Loucy (cell line): ENCODE measurements at regions not wholly inside any gene's neighbourhood (a gene's known extent, or its start where the extent isn't known, plus 50 kb on each side); places are given as distances from the start of the nearest gene placed in this dataset.

Source experiments
- H2AFZ ChIP-seq: fragments of 200-600 bp; sonication (generic); 2 replicates; pipeline ENCODE4 v1.6.0; 2016; ENCODE audit warnings: antibody characterized with exemption, mild to moderate bottlenecking, low read length, moderate library complexity
- H3F3A ChIP-seq: fragments of 200-600 bp; 2 replicates; pipeline ENCODE4 v1.6.0; 2016; ENCODE audit warnings: antibody characterized with exemption, low read depth, mild to moderate bottlenecking
- H3K27me3 ChIP-seq: fragments of 200-600 bp; sonication (generic); 2 replicates; pipeline ENCODE4 v1.6.1; 2014; ENCODE audit warnings: low read length, mild to moderate bottlenecking; ENCODE audit not compliant: insufficient read depth, poor library complexity, severe bottlenecking
- H3K36me3 ChIP-seq: fragments of 200-600 bp; sonication (generic); 2 replicates; pipeline ENCODE4 v1.6.1; 2016; ENCODE audit warnings: low read length; ENCODE audit not compliant: insufficient read depth
- H3K4me1 ChIP-seq: fragments of 200-600 bp; sonication (generic); 2 replicates; pipeline ENCODE4 v1.5.1; 2014; ENCODE audit warnings: low read length, mild to moderate bottlenecking; ENCODE audit not compliant: insufficient read depth, poor library complexity, severe bottlenecking
- H3K4me2 ChIP-seq: fragments of 200-600 bp; sonication (generic); 2 replicates; pipeline ENCODE4 v1.6.0; 2014; ENCODE audit warnings: antibody characterized with exemption, low read length, low read depth, mild to moderate bottlenecking; ENCODE audit not compliant: poor library complexity, severe bottlenecking
- H3K4me3 ChIP-seq: fragments of 200-600 bp; sonication (generic); 2 replicates; pipeline ENCODE4 v1.5.1; 2014; ENCODE audit warnings: low read length, mild to moderate bottlenecking, mixed read lengths; ENCODE audit not compliant: poor library complexity, severe bottlenecking
- H3K79me2 ChIP-seq: fragments of 200-600 bp; sonication (generic); 2 replicates; pipeline ENCODE4 v1.6.1; 2014; ENCODE audit warnings: low read length; ENCODE audit not compliant: insufficient read depth
- H3K9ac ChIP-seq: fragments of 200-600 bp; sonication (generic); 2 replicates; pipeline ENCODE4 v1.6.0; 2014; ENCODE audit warnings: mild to moderate bottlenecking, low read depth, low read length, moderate library complexity; ENCODE audit not compliant: poor library complexity, severe bottlenecking
- H3K9me2 ChIP-seq: fragments of 200-600 bp; sonication (generic); replicated peaks from 2 replicates; pipeline ENCODE4 v1.6.1; 2016; ENCODE audit warnings: low read depth, low read length, mixed read lengths
- H3K9me3 ChIP-seq: fragments of 200-600 bp; sonication (generic); 2 replicates; pipeline ENCODE4 v1.6.1; 2014; ENCODE audit warnings: mild to moderate bottlenecking, antibody characterized with exemption, low read length, low read depth; ENCODE audit not compliant: insufficient read depth
- H4K20me1 ChIP-seq: fragments of 200-600 bp; sonication (generic); 2 replicates; pipeline ENCODE4 v1.6.0; 2014; ENCODE audit warnings: antibody characterized with exemption, low read length, mild to moderate bottlenecking; ENCODE audit not compliant: insufficient read depth, poor library complexity, severe bottlenecking
- EZH2phosphoT487 ChIP-seq: fragments of 200-600 bp; IDR thresholded peaks from 2 replicates; pipeline ENCODE4 v1.6.1; 2018; ENCODE audit warnings: antibody characterized with exemption, mild to moderate bottlenecking, moderate library complexity, borderline replicate concordance
- TF ChIP-seq, protein P1 (sequence below): fragments of 200-600 bp; sonication (generic); conservative IDR thresholded peaks from 2 replicates; pipeline ENCODE4 v1.5.1; 2014; ENCODE audit warnings: mild to moderate bottlenecking, antibody characterized with exemption, low read length

DNA sequence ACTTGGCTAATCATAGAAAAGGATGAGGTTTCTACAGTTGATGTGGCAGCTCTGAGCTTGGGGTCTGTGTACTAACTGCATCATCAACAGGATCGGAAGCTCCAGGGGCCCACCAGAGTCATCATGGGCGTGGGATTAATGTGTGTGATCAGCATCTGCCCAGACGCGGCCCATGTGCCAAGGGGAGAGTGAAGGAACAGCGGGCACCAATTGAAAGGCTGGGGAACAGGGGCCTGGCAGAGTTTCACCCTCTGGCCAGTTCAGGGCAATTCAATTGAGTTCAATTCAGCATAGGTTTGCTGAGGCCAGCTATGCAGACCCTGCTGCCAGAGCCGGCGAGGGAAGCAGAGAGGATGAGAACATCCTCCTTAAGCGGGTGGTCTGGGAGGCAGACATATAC is 260.0 kb upstream of the AJAP1 start:
- TF ChIP-seq EZH2phosphoT487: no peak
- TF ChIP-seq, protein P1, sequence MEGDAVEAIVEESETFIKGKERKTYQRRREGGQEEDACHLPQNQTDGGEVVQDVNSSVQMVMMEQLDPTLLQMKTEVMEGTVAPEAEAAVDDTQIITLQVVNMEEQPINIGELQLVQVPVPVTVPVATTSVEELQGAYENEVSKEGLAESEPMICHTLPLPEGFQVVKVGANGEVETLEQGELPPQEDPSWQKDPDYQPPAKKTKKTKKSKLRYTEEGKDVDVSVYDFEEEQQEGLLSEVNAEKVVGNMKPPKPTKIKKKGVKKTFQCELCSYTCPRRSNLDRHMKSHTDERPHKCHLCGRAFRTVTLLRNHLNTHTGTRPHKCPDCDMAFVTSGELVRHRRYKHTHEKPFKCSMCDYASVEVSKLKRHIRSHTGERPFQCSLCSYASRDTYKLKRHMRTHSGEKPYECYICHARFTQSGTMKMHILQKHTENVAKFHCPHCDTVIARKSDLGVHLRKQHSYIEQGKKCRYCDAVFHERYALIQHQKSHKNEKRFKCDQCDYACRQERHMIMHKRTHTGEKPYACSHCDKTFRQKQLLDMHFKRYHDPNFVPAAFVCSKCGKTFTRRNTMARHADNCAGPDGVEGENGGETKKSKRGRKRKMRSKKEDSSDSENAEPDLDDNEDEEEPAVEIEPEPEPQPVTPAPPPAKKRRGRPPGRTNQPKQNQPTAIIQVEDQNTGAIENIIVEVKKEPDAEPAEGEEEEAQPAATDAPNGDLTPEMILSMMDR: no peak
- Histone ChIP-seq H3K79me2 (no peaks in the 10 kb centered on the region), H3F3A (no peaks in the 10 kb centered on the region), H3K9me2 (no peaks in the 10 kb centered on the region), H3K4me1 (no peaks in the 10 kb centered on the region), H2AFZ (no peak overlapping the region), H3K9me3 (peaks cover 16% of the 10 kb centered on the region; the same call in 1 of the 2 replicates), H3K4me2 (no peak overlapping the region), H3K4me3 (no peak overlapping the region), H3K27me3 (no peaks in the 10 kb centered on the region), H4K20me1 (no peaks in the 10 kb centered on the region), H3K36me3 (no peaks in the 10 kb centered on the region), H3K9ac (no peak overlapping the region)

DNA sequence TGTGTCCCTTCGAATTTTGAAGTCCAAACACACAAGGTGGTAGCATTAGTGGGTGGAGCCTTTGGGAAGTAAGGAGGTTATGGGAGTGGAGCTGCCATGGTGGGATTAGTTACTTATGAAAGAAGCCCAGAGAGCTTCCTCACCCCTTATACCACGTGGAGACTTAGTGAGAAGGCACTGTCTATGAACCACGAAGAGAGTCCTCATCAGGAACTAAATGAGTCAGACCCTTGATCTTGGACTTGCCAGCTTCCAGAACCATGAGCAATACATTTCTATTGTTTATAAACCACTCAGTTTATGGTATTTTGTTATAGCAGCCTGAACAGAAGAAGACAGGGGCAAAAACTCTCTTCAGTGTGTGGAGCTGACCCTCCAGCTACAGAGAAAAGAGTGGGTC is 259.3 kb upstream of the AJAP1 start:
- no peak overlapping the region for H2AFZ ChIP-seq
- H3K9ac ChIP-seq: no peak overlapping the region
- no peaks in the 10 kb centered on the region for H3K36me3 ChIP-seq
- H3K27me3 ChIP-seq: no peaks in the 10 kb centered on the region
- H3K9me2 ChIP-seq: no peaks in the 10 kb centered on the region
- H3K4me3 ChIP-seq: no peak overlapping the region
- H3K79me2 ChIP-seq: no peaks in the 10 kb centered on the region
- H3K9me3 ChIP-seq: peaks cover 16% of the 10 kb centered on the region; the same call in 1 of the 2 replicates
- H3K4me1 ChIP-seq: no peaks in the 10 kb centered on the region
- TF ChIP-seq, protein P1: no peak
- no peak overlapping the region for H3K4me2 ChIP-seq
- H3F3A ChIP-seq: no peaks in the 10 kb centered on the region
- H4K20me1 ChIP-seq: no peaks in the 10 kb centered on the region

DNA sequence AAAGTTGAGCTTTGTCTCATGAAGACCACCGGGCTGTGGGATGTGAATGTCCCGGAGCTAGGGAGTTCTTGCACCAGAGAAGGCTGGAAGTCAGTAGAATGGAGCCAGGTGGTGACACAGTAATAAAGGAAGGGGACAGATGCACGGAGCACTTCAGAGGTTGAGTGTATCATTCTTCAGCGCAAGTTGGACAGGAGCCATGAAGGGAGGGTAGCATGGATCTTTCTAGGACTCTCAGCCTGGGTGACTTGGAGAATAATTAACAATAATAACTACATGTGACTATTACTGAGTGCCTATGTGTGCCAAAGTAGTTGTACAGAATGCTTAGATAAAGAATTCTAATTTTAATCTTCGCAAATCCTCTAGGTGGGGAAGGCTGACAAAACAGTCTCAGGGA is 258.7 kb upstream of the AJAP1 start:
- Histone ChIP-seq H3K9me2 (no peaks in the 10 kb centered on the region), H2AFZ (no peak overlapping the region), H3K79me2 (no peaks in the 10 kb centered on the region), H3F3A (no peaks in the 10 kb centered on the region), H3K9me3 (peaks cover 16% of the 10 kb centered on the region; the same call in 1 of the 2 replicates), H3K36me3 (no peaks in the 10 kb centered on the region), H3K4me1 (no peaks in the 10 kb centered on the region), H3K4me2 (no peak overlapping the region), H3K4me3 (no peak overlapping the region), H4K20me1 (no peaks in the 10 kb centered on the region), H3K9ac (no peak overlapping the region), H3K27me3 (no peaks in the 10 kb centered on the region)
- TF ChIP-seq EZH2phosphoT487: no peak

DNA sequence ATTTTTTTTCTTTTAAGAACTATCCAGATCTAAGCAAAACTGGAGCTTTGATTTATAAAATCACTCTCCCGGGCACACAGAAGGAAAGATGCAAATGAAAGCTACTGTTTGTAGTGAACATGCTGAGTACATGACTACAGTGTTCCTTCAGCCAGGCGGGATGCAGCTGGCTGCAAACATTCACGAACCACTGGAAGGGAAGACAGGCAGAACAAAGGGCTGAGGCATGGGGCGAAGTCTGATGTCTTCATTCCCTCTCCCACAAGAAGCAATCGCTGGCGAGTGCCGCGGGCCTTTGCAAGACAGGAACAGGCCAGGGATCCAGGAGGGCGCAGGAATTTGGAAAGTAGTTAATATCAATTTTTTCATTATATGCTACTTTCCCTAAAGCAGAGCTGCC is 257.9 kb upstream of the AJAP1 start:
- H3F3A ChIP-seq: no peaks in the 10 kb centered on the region

More for the DNA sequence above, 257.9 kb upstream of the AJAP1 start:
- H3K36me3 ChIP-seq: no peaks in the 10 kb centered on the region
- H3K4me2 ChIP-seq: no peak overlapping the region
- H2AFZ ChIP-seq: no peak overlapping the region
- H4K20me1 ChIP-seq: no peaks in the 10 kb centered on the region
- TF ChIP-seq, protein P1: no peak
- no peak for TF ChIP-seq EZH2phosphoT487
- no peak overlapping the region for H3K9ac ChIP-seq
- peaks cover 16% of the 10 kb centered on the region; the same call in 1 of the 2 replicates for H3K9me3 ChIP-seq
- H3K9me2 ChIP-seq: no peaks in the 10 kb centered on the region
- no peaks in the 10 kb centered on the region for H3K79me2 ChIP-seq
- H3K4me3 ChIP-seq: no peak overlapping the region
- no peaks in the 10 kb centered on the region for H3K4me1 ChIP-seq
- H3K27me3 ChIP-seq: no peaks in the 10 kb centered on the region
